Cardiac fibroblast (primary cell): ENCODE measurements at regions not wholly inside any gene's neighbourhood (a gene's known extent, or its start where the extent isn't known, plus 50 kb on each side); places are given as distances from the start of the nearest gene placed in this dataset.
"Not testable (repeated sequence)": the region's sequence is repeated elsewhere in the genome, so short reads cannot be mapped to it uniquely, and the experiment has no call there.

Source experiments
- DNase-seq, 2 donors: peaks; one replicate each; pipeline versions ENCODE4 v3.0.0 to v3.0.0-alpha.2; 2010; ENCODE audit warnings: low read depth in 2 of 2
- H3K4me3 ChIP-seq, 2 donors: replicated peaks in 1 of 2; 1 replicate in 1 of 2; 2 replicates in 1 of 2; pipeline ENCODE4 v1.5.1; 2011; ENCODE audit warnings: low read depth in 2 of 2, low read length in 2 of 2, mild to moderate bottlenecking in 2 of 2, moderate library complexity in 1 of 2
- TF ChIP-seq, protein P1 (sequence below): IDR thresholded peaks from one replicate; pipeline ENCODE4 v1.5.1; 2011; ENCODE audit warnings: low read depth, mild to moderate bottlenecking, low read length, inconsistent platforms

DNA sequence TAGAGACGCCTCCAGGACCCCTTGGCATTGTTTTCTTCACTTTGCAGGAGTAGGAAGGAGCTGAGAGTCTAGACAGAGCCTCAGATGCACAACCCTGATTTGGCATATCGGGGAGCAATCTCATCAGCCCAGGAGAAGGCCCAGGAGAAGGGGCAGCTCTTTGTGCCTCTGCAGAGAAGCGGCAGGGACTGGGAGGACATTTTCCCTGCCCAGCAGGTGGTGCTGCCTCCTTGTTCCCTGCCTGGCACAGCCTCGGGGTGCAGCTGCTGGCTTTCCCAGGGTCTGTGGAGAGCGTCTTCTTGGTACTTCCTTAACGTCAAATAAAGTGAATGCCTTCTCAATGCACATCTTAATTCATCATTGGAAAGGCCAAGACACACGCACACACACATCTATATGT is 419.5 kb downstream of the TMEM121 start:
- TF ChIP-seq, protein P1, sequence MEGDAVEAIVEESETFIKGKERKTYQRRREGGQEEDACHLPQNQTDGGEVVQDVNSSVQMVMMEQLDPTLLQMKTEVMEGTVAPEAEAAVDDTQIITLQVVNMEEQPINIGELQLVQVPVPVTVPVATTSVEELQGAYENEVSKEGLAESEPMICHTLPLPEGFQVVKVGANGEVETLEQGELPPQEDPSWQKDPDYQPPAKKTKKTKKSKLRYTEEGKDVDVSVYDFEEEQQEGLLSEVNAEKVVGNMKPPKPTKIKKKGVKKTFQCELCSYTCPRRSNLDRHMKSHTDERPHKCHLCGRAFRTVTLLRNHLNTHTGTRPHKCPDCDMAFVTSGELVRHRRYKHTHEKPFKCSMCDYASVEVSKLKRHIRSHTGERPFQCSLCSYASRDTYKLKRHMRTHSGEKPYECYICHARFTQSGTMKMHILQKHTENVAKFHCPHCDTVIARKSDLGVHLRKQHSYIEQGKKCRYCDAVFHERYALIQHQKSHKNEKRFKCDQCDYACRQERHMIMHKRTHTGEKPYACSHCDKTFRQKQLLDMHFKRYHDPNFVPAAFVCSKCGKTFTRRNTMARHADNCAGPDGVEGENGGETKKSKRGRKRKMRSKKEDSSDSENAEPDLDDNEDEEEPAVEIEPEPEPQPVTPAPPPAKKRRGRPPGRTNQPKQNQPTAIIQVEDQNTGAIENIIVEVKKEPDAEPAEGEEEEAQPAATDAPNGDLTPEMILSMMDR = no peak
- no peak for DNase-seq
- no peak overlapping the region for H3K4me3 ChIP-seq

DNA sequence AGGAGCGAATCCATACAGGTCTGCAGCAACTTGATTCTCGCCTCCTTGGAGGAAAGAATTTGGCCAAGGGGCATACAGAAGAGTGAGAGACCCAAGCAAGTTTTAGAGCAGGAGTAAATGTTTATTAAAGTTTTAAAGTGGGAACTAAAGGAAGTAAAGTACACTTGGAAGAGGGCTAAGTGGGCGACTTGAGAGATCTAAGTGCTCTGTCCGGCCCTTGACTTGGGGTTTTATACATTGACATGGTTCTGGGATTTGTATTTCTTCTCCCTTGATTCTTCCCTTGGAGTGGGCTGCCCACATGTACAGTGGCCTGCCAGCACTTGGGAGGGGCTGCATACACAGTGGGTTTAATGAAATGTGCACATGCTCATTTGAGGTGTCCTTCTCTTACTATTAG is 421.2 kb downstream of the TMEM121 start:
- TF ChIP-seq, protein P1 = no peak
- H3K4me3 ChIP-seq = no peak overlapping the region
- DNase-seq = no peak

DNA sequence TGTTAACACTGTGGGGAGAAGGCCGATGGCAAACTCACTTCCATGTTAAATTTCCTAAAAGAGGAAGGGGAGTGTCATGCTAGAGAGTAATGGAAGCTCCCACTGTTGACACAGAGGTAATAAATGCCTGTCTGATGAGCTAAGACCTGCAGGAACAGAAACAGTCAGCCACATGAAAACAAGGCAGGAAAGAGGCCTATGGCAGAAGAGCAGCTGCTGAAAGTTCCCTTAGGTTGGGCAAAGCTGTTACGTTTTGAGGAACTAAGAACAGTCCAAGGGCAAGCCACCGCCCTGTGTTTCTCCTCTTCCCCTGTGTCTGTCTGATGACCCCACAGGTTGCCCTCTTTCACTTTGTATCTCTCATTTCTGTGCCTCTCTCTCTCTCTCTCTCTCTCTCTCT is 422.6 kb downstream of the TMEM121 start:
- DNase-seq, H3K4me3 ChIP-seq: not testable (repeated sequence)

DNA sequence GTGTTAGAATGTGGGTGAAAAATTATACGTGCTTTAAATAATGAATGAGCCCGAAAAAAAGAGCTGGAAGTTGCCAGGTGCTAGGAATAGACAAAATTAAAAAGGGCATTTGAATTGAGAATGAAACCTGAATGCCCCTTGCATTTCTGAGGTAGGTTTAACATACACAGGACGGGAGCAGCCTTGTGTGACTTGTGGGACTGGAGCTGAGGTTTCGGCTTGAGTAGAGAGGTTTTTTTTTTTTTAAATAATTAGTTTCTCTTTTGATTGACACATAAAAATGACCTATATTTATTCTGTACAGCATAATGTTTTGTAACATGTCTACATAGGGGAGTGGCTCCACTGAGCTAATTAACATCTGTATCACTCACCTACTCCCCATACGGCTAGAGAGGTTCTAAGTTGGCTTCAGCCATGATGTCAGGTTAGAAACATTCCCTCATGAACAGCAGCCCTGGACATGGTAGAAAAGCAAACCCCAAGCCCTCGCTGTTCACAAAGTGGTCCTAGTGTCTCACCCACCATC is 424.0 kb downstream of the TMEM121 start:
- not testable (repeated sequence) for DNase-seq, H3K4me3 ChIP-seq

DNA sequence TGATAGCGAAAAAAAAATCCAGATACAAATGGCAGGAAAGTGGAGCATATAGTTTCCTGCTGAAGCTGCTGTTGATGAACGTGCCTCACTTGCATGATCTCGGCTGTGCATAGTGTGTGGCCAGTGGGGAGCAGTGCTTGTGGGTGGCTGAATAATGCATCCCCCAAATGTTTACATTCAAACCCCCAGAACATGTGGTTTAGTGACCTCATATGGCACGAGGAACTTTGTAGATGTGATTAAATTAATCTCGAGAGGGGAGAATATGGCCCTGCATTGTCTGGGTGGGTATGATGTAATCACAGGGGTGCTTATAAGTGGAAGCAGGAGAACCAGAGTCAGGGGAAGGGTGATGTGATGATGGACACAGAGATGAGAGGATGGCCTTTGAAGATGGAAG is 425.0 kb downstream of the TMEM121 start:
- no peak overlapping the region for H3K4me3 ChIP-seq
- TF ChIP-seq, protein P1 = no peak
- DNase-seq = no peak

DNA sequence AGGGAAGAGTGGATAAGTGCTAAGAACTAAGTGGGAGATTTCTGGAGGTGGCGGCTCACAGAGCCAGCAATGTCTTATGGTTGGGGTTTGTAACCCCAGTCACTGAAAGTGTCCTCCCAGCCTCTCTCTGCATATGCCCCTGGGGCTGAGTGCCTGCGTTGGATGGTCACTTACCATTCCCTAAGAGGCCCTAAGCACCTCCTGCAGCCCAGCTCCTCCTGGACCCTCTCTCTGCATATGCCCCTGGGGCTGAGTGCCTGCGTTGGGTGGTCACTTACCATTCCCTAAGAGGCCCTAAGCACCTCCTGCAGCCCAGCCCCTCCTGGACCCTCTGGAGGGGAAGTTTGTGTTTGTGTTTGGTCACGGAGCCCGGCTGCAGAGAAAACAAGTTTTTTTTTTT is 425.8 kb downstream of the TMEM121 start:
- TF ChIP-seq, protein P1 = no peak
- no peak overlapping the region for H3K4me3 ChIP-seq
- DNase-seq = no peak

DNA sequence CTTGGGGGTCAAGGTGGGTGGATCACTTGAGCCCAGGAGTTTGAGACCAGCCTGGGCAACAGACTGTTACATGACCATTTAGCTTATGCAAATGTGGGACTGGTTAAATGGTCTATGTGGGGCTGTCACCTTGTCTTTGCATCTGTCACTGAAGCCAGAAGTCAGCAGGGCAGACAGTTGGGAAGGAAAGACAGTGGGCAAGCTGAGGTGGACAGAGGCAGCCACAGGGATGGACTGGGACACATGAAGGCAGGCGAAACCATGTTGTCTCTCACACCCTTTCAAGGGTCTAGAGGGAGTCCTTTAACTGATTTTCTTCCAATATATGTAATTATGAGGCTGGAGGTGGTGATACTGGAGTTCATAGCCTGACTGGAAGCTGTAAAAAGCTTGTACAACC is 426.4 kb downstream of the TMEM121 start:
- no peak overlapping the region for H3K4me3 ChIP-seq
- DNase-seq = no peak

DNA sequence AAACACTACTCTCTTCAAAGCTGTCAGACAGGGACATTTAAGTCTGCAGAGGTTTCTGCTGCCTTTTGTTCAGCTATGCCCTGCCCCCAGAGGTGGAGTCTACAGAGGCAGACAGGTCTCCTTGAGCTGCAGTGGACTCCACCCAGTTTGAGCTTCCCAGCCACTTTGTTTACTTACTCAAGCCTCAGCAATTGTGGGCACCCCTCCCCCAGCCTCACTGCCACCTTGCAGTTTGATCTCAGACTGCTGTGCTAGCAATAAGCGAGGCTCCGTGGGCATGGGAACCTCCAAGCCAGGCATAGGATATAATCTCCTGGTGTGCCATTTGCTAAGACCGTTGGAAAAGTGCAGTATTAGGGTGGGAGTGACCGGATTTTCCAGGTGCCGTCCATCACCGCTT is 435.2 kb downstream of the TMEM121 start:
- H3K4me3 ChIP-seq, DNase-seq: not testable (repeated sequence)

More for the DNA sequence above, 426.4 kb downstream of the TMEM121 start:
- TF ChIP-seq, protein P1 = no peak
